ENCODE measurements at regions not wholly inside any gene's neighbourhood (a gene's known extent, or its start where the extent isn't known, plus 50 kb on each side); places are given as distances from the start of the nearest gene placed in this dataset.

GRCh38 chr15:31247404-31247803, 79.2 kb upstream of the KLF13 start:
- TF ChIP-seq EP300 (IDR thresholded peaks at IDR 0.05), result no peak
- no peak for TF ChIP-seq CTCF (IDR thresholded peaks at IDR 0.05)
- TF ChIP-seq POLR2A (IDR thresholded peaks at IDR 0.05), result no peak
- TF ChIP-seq POLR2AphosphoS5 (IDR thresholded peaks at IDR 0.05), result no peak
- H3K4me1 ChIP-seq, result no peaks in the 10 kb centered on the region
- H3K27ac ChIP-seq, result no peak overlapping the region
- no peak for DNase-seq (ENCODE audit: low spot score in 2 of 2)
- H3K4me3 ChIP-seq, result no peak overlapping the region
- no peaks in the 10 kb centered on the region for H3K36me3 ChIP-seq
- no peaks in the 10 kb centered on the region for H3K27me3 ChIP-seq
- WGBS, result 92% methylated on average over 12 of the region's 13 CpGs
- no peaks in the 10 kb centered on the region for H3K9me3 ChIP-seq

GRCh38 chr15:31248263-31248662, 78.4 kb upstream of the KLF13 start:
- H3K27ac ChIP-seq, result no peak overlapping the region
- no peaks in the 10 kb centered on the region for H3K36me3 ChIP-seq
- H3K4me3 ChIP-seq, result no peak overlapping the region
- no peaks in the 10 kb centered on the region for H3K4me1 ChIP-seq
- WGBS, result 83% methylated on average over 4 of the region's 5 CpGs
- DNase-seq (ENCODE audit: low spot score in 2 of 2), result no peak
- H3K9me3 ChIP-seq, result no peaks in the 10 kb centered on the region
- no peak for TF ChIP-seq CTCF (IDR thresholded peaks at IDR 0.05)
- TF ChIP-seq POLR2AphosphoS5 (IDR thresholded peaks at IDR 0.05), result no peak
- no peak for TF ChIP-seq POLR2A (IDR thresholded peaks at IDR 0.05)
- no peak for TF ChIP-seq EP300 (IDR thresholded peaks at IDR 0.05)
- no peaks in the 10 kb centered on the region for H3K27me3 ChIP-seq

GRCh38 chr15:31248951-31249350, 77.7 kb upstream of the KLF13 start:
- 79% methylated on average over 3 of the region's 5 CpGs for WGBS
- H3K4me3 ChIP-seq, result no peak overlapping the region
- no peaks in the 10 kb centered on the region for H3K4me1 ChIP-seq
- H3K9me3 ChIP-seq, result no peaks in the 10 kb centered on the region
- H3K36me3 ChIP-seq, result no peaks in the 10 kb centered on the region
- no peak for DNase-seq (ENCODE audit: low spot score in 2 of 2)
- TF ChIP-seq CTCF (IDR thresholded peaks at IDR 0.05) (no peak), EP300 (IDR thresholded peaks at IDR 0.05) (no peak), POLR2A (IDR thresholded peaks at IDR 0.05) (no peak), POLR2AphosphoS5 (IDR thresholded peaks at IDR 0.05) (no peak)
- H3K27ac ChIP-seq, result no peak overlapping the region
- H3K27me3 ChIP-seq, result no peaks in the 10 kb centered on the region

GRCh38 chr15:31250033-31250432, 76.6 kb upstream of the KLF13 start:
- Histone ChIP-seq H3K4me1 (peaks cover 9% of the 10 kb centered on the region), H3K36me3 (no peaks in the 10 kb centered on the region), H3K9me3 (no peaks in the 10 kb centered on the region), H3K4me3 (no peak overlapping the region), H3K27ac (no peak overlapping the region), H3K27me3 (no peaks in the 10 kb centered on the region)
- whole genome bisulfite sequencing, result 100% methylated on average over 2 of the region's 9 CpGs
- no peak for DNase-seq (ENCODE audit: low spot score in 2 of 2)
- TF ChIP-seq CTCF (IDR thresholded peaks at IDR 0.05) (no peak), POLR2AphosphoS5 (IDR thresholded peaks at IDR 0.05) (no peak), EP300 (IDR thresholded peaks at IDR 0.05) (no peak), POLR2A (IDR thresholded peaks at IDR 0.05) (no peak)

GRCh38 chr15:31251165-31251564, 75.5 kb upstream of the KLF13 start:
- Histone ChIP-seq H3K27ac (no peak overlapping the region), H3K9me3 (no peaks in the 10 kb centered on the region), H3K4me3 (no peak overlapping the region), H3K27me3 (no peaks in the 10 kb centered on the region), H3K4me1 (peaks cover 12% of the 10 kb centered on the region), H3K36me3 (no peaks in the 10 kb centered on the region)
- no peak for DNase-seq (ENCODE audit: low spot score in 2 of 2)
- no peak for TF ChIP-seq EP300 (IDR thresholded peaks at IDR 0.05)
- TF ChIP-seq POLR2AphosphoS5 (IDR thresholded peaks at IDR 0.05), result no peak
- no peak for TF ChIP-seq POLR2A (IDR thresholded peaks at IDR 0.05)
- no peak for TF ChIP-seq CTCF (IDR thresholded peaks at IDR 0.05)
- 63% methylated on average over 7 of the region's 7 CpGs for WGBS

Data from suprapubic skin (tissue), 4 donors.